ENCODE measurements at regions not wholly inside any gene's neighbourhood (a gene's known extent, or its start where the extent isn't known, plus 50 kb on each side); places are given as distances from the start of the nearest gene placed in this dataset.

DNA sequence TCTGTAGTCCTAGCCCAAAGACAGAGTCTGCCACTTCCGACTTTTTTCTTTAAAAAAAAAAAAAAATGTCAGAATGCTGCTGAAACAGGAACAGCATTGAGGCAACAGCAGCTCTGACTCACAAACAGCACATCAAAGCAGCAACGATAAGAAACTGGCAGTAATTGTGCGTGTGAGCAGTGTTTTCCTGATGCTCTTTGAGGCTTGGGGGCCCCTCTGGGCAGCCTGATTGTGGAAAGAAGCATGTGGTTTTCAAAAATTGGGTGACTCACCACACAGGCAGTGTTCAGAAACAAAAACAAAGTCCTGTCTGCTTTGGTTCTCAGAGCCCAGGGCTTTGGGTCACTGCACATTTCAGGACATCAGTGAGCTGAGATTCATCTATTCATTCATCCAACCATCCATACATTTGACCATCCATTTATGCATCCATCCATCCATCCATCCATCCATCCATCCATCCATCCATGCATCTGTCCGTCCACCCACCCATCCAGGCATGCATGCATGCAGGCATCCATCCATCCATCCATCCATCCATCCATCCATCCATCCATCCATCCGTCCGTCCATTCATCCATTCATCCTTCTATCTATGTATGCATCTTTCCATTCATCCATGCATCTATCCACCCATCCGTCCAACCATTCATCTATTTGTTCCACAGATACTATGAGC lies 308.4 kb downstream of the RPLP1 start:
- peaks cover 6 to 14% (median 8%) of the 10 kb centered on the region in 4 donors for H3K4me1 ChIP-seq
- no peaks in the 10 kb centered on the region for H3K36me3 ChIP-seq
- no peak overlapping the region for H3K4me3 ChIP-seq
- TF ChIP-seq POLR2A (IDR thresholded peaks at IDR 0.05) (no peak), EP300 (IDR thresholded peaks at IDR 0.05; ENCODE audit: low read depth) (no peak), POLR2AphosphoS5 (IDR thresholded peaks at IDR 0.05) (peak in 1 of 3 donors; percentile 6)
- TF ChIP-seq, protein P1, sequence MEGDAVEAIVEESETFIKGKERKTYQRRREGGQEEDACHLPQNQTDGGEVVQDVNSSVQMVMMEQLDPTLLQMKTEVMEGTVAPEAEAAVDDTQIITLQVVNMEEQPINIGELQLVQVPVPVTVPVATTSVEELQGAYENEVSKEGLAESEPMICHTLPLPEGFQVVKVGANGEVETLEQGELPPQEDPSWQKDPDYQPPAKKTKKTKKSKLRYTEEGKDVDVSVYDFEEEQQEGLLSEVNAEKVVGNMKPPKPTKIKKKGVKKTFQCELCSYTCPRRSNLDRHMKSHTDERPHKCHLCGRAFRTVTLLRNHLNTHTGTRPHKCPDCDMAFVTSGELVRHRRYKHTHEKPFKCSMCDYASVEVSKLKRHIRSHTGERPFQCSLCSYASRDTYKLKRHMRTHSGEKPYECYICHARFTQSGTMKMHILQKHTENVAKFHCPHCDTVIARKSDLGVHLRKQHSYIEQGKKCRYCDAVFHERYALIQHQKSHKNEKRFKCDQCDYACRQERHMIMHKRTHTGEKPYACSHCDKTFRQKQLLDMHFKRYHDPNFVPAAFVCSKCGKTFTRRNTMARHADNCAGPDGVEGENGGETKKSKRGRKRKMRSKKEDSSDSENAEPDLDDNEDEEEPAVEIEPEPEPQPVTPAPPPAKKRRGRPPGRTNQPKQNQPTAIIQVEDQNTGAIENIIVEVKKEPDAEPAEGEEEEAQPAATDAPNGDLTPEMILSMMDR (IDR thresholded peaks at IDR 0.05), result no peak
- DNase-seq, result peak; percentile 34
- intact Hi-C loops (cut with DNase I; ENCODE audit: low total_unique reads) (no loop called here), in situ Hi-C loops (cut with MboI; ENCODE audit: low pct_ligation_motif_present in 1 of 4, low pct_unique_long_range_greater_than_20kb in 1 of 4, low sequenced_read_pairs in 3 of 4) (no loop called here)
- no peaks in the 10 kb centered on the region for H3K9me3 ChIP-seq
- peak overlapping the region in 3 of 4 donors; percentile 21 to 47 (median 31) for H3K27ac ChIP-seq
- WGBS, 2 donors (ENCODE audit: low coverage in 1 of 2), result 66 to 69% methylated on average over 7 of the region's 7 CpGs
- H3K27me3 ChIP-seq, result no peaks in the 10 kb centered on the region

DNA sequence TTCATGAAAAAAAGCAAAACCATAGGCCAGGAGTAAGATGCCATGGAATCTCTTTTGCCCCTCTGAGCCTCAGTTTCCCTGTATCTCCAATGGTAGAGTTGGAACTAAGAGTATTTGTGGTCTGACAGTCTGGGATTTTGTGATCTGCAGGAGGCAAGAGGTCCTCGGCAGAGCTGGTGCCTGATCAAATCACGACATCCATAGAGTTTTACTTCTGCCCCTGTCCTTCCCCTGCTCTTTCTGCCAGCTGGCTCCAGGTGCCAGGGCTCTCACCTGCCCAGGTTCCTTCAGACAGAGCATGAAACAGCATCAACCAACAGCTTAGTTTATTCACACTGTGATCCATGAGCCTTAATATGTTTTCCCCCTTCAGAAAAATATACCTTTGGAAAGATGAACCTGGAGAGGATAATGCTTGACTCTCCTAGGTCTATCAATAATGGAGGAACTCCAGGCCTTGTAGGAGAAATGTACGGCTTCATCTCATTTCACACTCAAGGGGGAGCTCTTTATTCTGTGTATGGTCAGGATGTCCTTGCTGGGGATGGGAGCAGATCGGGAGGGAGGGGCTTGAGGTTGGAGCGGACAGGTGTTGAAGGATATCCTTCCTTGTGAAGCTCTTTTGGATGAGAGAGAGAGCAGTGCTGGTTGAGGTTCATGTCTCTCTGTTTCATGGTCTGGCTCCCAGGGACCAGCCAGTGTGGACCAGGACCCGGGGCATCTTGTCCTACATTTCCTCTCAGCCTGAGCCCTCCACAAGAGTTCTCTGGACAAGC lies 309.9 kb downstream of the RPLP1 start:
- WGBS, 2 donors (ENCODE audit: low coverage in 1 of 2), result 75% methylated on average over 6 of the region's 6 CpGs; no CpG with 5 or more reads in 1 of the 2 donors
- no peak for DNase-seq
- in situ Hi-C loops (cut with MboI; ENCODE audit: low pct_ligation_motif_present in 1 of 4, low pct_unique_long_range_greater_than_20kb in 1 of 4, low sequenced_read_pairs in 3 of 4) (no loop called here), intact Hi-C loops (cut with DNase I; ENCODE audit: low total_unique reads) (no loop called here)
- Histone ChIP-seq H3K9me3 (no peaks in the 10 kb centered on the region), H3K36me3 (no peaks in the 10 kb centered on the region), H3K27ac (no peak overlapping the region), H3K4me3 (no peak overlapping the region), H3K27me3 (no peaks in the 10 kb centered on the region), H3K4me1 (peaks cover 6 to 14% (median 8%) of the 10 kb centered on the region in 4 donors)
- TF ChIP-seq POLR2A (IDR thresholded peaks at IDR 0.05) (no peak), EP300 (IDR thresholded peaks at IDR 0.05; ENCODE audit: low read depth) (no peak), POLR2AphosphoS5 (IDR thresholded peaks at IDR 0.05) (no peak)
- TF ChIP-seq, protein P1 (IDR thresholded peaks at IDR 0.05), result no peak

DNA sequence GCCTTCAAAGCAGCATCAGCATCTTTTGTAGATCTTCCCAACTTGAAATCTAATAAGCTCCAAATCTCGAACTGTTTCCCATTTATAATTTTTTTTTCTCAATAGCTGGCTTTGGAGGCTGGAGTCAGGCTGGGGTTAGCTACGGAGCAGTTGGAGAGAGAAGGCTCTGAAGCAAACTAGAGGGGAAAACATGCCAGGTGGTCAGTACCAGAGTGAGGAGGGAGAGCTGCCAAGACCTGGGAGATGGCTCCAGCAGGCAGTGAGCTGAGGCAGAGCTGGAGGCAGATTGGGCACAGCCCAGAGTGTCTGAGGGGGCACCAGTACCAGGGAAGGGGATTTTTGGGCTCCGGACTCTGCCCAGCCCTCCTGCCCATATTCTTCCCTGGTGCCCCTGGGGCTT lies 311.2 kb downstream of the RPLP1 start:
- 50 to 81% methylated on average over 1 to 3 of the region's 3 CpGs for WGBS, 2 donors (ENCODE audit: low coverage in 1 of 2)

DNA sequence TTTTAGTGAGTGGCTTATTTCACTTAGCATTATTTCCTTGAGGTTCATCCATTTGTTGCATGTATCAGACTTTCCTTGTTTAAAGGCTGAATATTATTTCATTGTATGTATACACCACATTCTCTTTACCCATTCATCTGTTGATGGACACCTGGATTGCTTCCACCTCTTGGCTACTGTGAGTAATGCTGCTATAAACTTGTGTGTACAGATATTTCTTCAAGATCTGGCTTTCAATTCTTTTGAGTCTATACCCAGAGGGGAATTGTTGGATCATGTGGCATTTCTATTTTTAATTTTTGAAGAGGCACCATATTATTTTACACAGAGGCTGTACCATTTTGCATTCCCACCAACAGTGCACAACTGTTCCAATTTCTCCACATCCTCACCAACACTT lies 313.5 kb downstream of the RPLP1 start:
- Histone ChIP-seq H3K4me3 (no peak overlapping the region), H3K9me3 (no peaks in the 10 kb centered on the region), H3K27me3 (no peaks in the 10 kb centered on the region), H3K27ac (no peak overlapping the region), H3K36me3 (no peaks in the 10 kb centered on the region), H3K4me1 (no peaks in the 10 kb centered on the region)
- no peak for TF ChIP-seq POLR2A (IDR thresholded peaks at IDR 0.05)
- TF ChIP-seq EP300 (IDR thresholded peaks at IDR 0.05; ENCODE audit: low read depth), result no peak
- TF ChIP-seq POLR2AphosphoS5 (IDR thresholded peaks at IDR 0.05), result no peak
- TF ChIP-seq, protein P1 (IDR thresholded peaks at IDR 0.05), result no peak
- in situ Hi-C loops (cut with MboI; ENCODE audit: low pct_ligation_motif_present in 1 of 4, low pct_unique_long_range_greater_than_20kb in 1 of 4, low sequenced_read_pairs in 3 of 4), result no loop called here
- DNase-seq, result no peak
- intact Hi-C loops (cut with DNase I; ENCODE audit: low total_unique reads), result no loop called here

More for the DNA sequence above, 311.2 kb downstream of the RPLP1 start:
- intact Hi-C loops (cut with DNase I; ENCODE audit: low total_unique reads), result no loop called here
- TF ChIP-seq, protein P1 (IDR thresholded peaks at IDR 0.05), result no peak
- no peak for TF ChIP-seq POLR2AphosphoS5 (IDR thresholded peaks at IDR 0.05)
- TF ChIP-seq POLR2A (IDR thresholded peaks at IDR 0.05), result no peak
- TF ChIP-seq EP300 (IDR thresholded peaks at IDR 0.05; ENCODE audit: low read depth), result no peak
- Histone ChIP-seq H3K27me3 (no peaks in the 10 kb centered on the region), H3K9me3 (no peaks in the 10 kb centered on the region), H3K4me3 (no peak overlapping the region), H3K27ac (no peak overlapping the region), H3K36me3 (no peaks in the 10 kb centered on the region), H3K4me1 (peaks cover 0 to 5% (median under 1%) of the 10 kb centered on the region in 4 donors)
- no peak for DNase-seq
- in situ Hi-C loops (cut with MboI; ENCODE audit: low pct_ligation_motif_present in 1 of 4, low pct_unique_long_range_greater_than_20kb in 1 of 4, low sequenced_read_pairs in 3 of 4), result no loop called here
